SK-N-SH (cell line): ENCODE measurements at regions not wholly inside any gene's neighbourhood (a gene's known extent, or its start where the extent isn't known, plus 50 kb on each side); places are given as distances from the start of the nearest gene placed in this dataset.

Source experiments
- CTCF ChIA-PET: fragments of 300-600, 350-600 bp; formaldehyde crosslinking; extraction: SDS; loops from one replicate; lab custom pipeline; 2021; lab: Yijun Ruan, JAX
- POLR2A ChIA-PET: fragments of 350-600 bp; sonication (Branson Sonifier 250); formaldehyde crosslinking; extraction: SDS; loops from one replicate; lab custom pipeline; 2020; ENCODE audit warnings: antibody characterized with exemption, inconsistent platforms; lab: Yijun Ruan, JAX
- DNase-seq: peaks from one replicate; pipeline ENCODE4 v3.0.0; 2012
- H2AFZ ChIP-seq: fragments of 200-600 bp; sonication (generic); 2 replicates; pipeline ENCODE4 v1.8.1; 2016; ENCODE audit warnings: antibody characterized with exemption, mild to moderate bottlenecking, low read depth
- H3F3A ChIP-seq: fragments of 200-600 bp; sonication (generic); replicated peaks from 2 replicates; pipeline ENCODE3; 2016; ENCODE audit warnings: antibody characterized with exemption, mild to moderate bottlenecking; ENCODE audit not compliant: insufficient read depth
- H3K27ac ChIP-seq, 2 experiments: fragments of 200-500 bp in 1 of 2; fragments of 200-600 bp in 1 of 2; sonication (Bioruptor generic) in 1 of 2; sonication (generic), shearing (Covaris generic) in 1 of 2; 2 replicates each; pipeline versions ENCODE4 v1.5.1 to v1.6.1; 2014 to 2016; ENCODE audit warnings: low read depth in 2 of 2, inconsistent platforms in 1 of 2, low read length in 1 of 2, mild to moderate bottlenecking in 1 of 2, mixed read lengths in 1 of 2
- H3K27me3 ChIP-seq: fragments of 200-600 bp; sonication (generic), shearing (Covaris generic); 2 replicates; pipeline ENCODE4 v1.6.1; 2016; ENCODE audit warnings: mixed run types; ENCODE audit not compliant: insufficient read depth
- H3K36me3 ChIP-seq, 2 experiments: fragments of 200-500 bp in 1 of 2; fragments of 200-600 bp in 1 of 2; sonication (Bioruptor generic) in 1 of 2; sonication (generic) in 1 of 2; replicated peaks in 1 of 2; 2 replicates each; pipeline versions ENCODE3 to v1.5.1; 2014 to 2016; ENCODE audit warnings: low read length in 1 of 2, mild to moderate bottlenecking in 1 of 2; ENCODE audit not compliant: insufficient read depth in 2 of 2, control insufficient read depth in 1 of 2
- H3K4me1 ChIP-seq, 2 experiments: fragments of 200-500 bp in 1 of 2; fragments of 200-600 bp in 1 of 2; sonication (Bioruptor generic) in 1 of 2; sonication (generic), shearing (Covaris generic) in 1 of 2; 2 replicates each; pipeline versions ENCODE4 v1.5.1 to v1.6.1; 2014 to 2016; ENCODE audit warnings: low read depth in 1 of 2, low read length in 1 of 2, mixed run types in 1 of 2; ENCODE audit not compliant: insufficient read depth in 2 of 2, control insufficient read depth in 1 of 2
- H3K4me2 ChIP-seq: fragments of 200-600 bp; sonication (generic), shearing (Covaris generic); 2 replicates; pipeline ENCODE4 v1.6.1; 2017; ENCODE audit warnings: mixed run types
- H3K4me3 ChIP-seq, 2 experiments: fragments of 200-500 bp in 1 of 2; fragments of 200-600 bp in 1 of 2; sonication (Bioruptor generic) in 1 of 2; sonication (generic), shearing (Covaris generic) in 1 of 2; 2 replicates each; pipeline versions ENCODE4 v1.5.1 to v1.8.1; 2014 to 2016; ENCODE audit warnings: low read depth in 2 of 2, inconsistent platforms in 1 of 2, low read length in 1 of 2, mild to moderate bottlenecking in 1 of 2, mixed read lengths in 1 of 2, moderate library complexity in 1 of 2
- H3K79me2 ChIP-seq: fragments of 200-600 bp; sonication (generic); 2 replicates; pipeline ENCODE4 v1.8.1; 2017; ENCODE audit warnings: mild to moderate bottlenecking; ENCODE audit not compliant: insufficient read depth
- H3K9ac ChIP-seq: fragments of 200-600 bp; sonication (generic); 2 replicates; pipeline ENCODE4 v1.6.1; 2017; ENCODE audit warnings: mixed run types
- H3K9me2 ChIP-seq: fragments of 200-600 bp; sonication (generic); 2 replicates; pipeline ENCODE4 v1.6.1; 2017; ENCODE audit warnings: mixed run types
- H3K9me3 ChIP-seq: fragments of 200-600 bp; sonication (generic); 2 replicates; pipeline ENCODE4 v1.6.1; 2017; ENCODE audit warnings: mixed run types, mild to moderate bottlenecking, moderate library complexity
- H4K20me1 ChIP-seq: fragments of 200-600 bp; sonication (generic); 2 replicates; pipeline ENCODE4 v1.6.1; 2017; ENCODE audit warnings: mild to moderate bottlenecking, mixed run types; ENCODE audit not compliant: insufficient read depth
- CHD2 ChIP-seq: fragments of 150-350 bp; IDR thresholded peaks from 2 replicates; pipeline ENCODE4 v1.6.1; 2018; ENCODE audit warnings: low read length; ENCODE audit not compliant: partially characterized antibody
- ELF1 ChIP-seq: IDR thresholded peaks from 2 replicates; pipeline ENCODE4 v1.4.0; 2012
- FOSL2 ChIP-seq: IDR thresholded peaks from 2 replicates; pipeline ENCODE4 v1.4.0; 2012; ENCODE audit warnings: low read depth, mild to moderate bottlenecking, moderate library complexity, borderline replicate concordance
- FOXJ3 ChIP-seq: sonication (generic); formaldehyde crosslinking; IDR thresholded peaks from 2 replicates; pipeline ENCODE4 v1.5.1; 2020; ENCODE audit warnings: mild to moderate bottlenecking, missing genetic modification reagents
- FOXM1 ChIP-seq: IDR thresholded peaks from 2 replicates; pipeline ENCODE4 v1.4.0; 2012; ENCODE audit warnings: low read depth, mild to moderate bottlenecking
- JUND ChIP-seq: IDR thresholded peaks from 2 replicates; pipeline ENCODE4 v1.4.0; 2012
- MEF2A ChIP-seq: IDR thresholded peaks from 2 replicates; pipeline ENCODE4 v1.4.0; 2012; ENCODE audit warnings: low read depth, borderline replicate concordance
- MXI1 ChIP-seq: IDR thresholded peaks from 2 replicates; pipeline ENCODE4 v1.6.1; 2012; ENCODE audit warnings: mild to moderate bottlenecking, low read depth, low read length, improper control_type of control experiment
- NFIC ChIP-seq: IDR thresholded peaks from 2 replicates; pipeline ENCODE4 v1.4.0; 2012; ENCODE audit warnings: borderline replicate concordance
- NRF1 ChIP-seq: IDR thresholded peaks from 2 replicates; pipeline ENCODE4 v1.6.1; 2012; ENCODE audit warnings: low read depth, mild to moderate bottlenecking, low read length
- POLR2AphosphoS5 ChIP-seq: IDR thresholded peaks from 2 replicates; pipeline ENCODE4 v1.6.1; 2012; ENCODE audit warnings: low read depth, low read length
- RCOR1 ChIP-seq: fragments of 150-350 bp; IDR thresholded peaks from 2 replicates; pipeline ENCODE4 v1.6.1; 2017; ENCODE audit warnings: antibody characterized with exemption, low read length
- RFX5 ChIP-seq: IDR thresholded peaks from 2 replicates; pipeline ENCODE4 v1.6.1; 2012; ENCODE audit warnings: mild to moderate bottlenecking, improper control_type of control experiment, low read length
- RXRA ChIP-seq: IDR thresholded peaks from 2 replicates; pipeline ENCODE4 v1.4.0; 2012; ENCODE audit warnings: low read depth, mild to moderate bottlenecking, borderline replicate concordance
- SIN3A ChIP-seq: IDR thresholded peaks from 2 replicates; pipeline ENCODE4 v1.6.1; 2012; ENCODE audit warnings: low read depth, mild to moderate bottlenecking, low read length, moderate library complexity, borderline replicate concordance
- TAF1 ChIP-seq: IDR thresholded peaks from 2 replicates; pipeline ENCODE4 v1.6.1; 2012; ENCODE audit warnings: low read depth, mild to moderate bottlenecking, low read length, moderate library complexity, borderline replicate concordance
- TCF12 ChIP-seq: IDR thresholded peaks from 2 replicates; pipeline ENCODE4 v1.4.0; 2012
- TEAD4 ChIP-seq: IDR thresholded peaks from 2 replicates; pipeline ENCODE4 v1.4.0; 2012; ENCODE audit warnings: mild to moderate bottlenecking, borderline replicate concordance; ENCODE audit not compliant: insufficient read depth
- YY1 ChIP-seq: IDR thresholded peaks from 2 replicates; pipeline ENCODE4 v1.4.0; 2012; ENCODE audit warnings: low read depth, mild to moderate bottlenecking
- WGBS: methylation state at CpG from one replicate; pipeline ENCODE4 v1.1.6; 2017; ENCODE audit warnings: low lambda C conversion rate; 5-methylcytosine and 5-hydroxymethylcytosine counted together
- TF ChIP-seq, protein P1 (sequence below): IDR thresholded peaks from 2 replicates; pipeline ENCODE4 v1.4.0; 2012; ENCODE audit warnings: low read depth
- TF ChIP-seq, protein P2 (sequence below): fragments of 150-350 bp; IDR thresholded peaks from 2 replicates; pipeline ENCODE4 v1.6.1; 2016; ENCODE audit warnings: mild to moderate bottlenecking, low read depth, low read length
- TF ChIP-seq, protein P3 (sequence below): IDR thresholded peaks from 2 replicates; pipeline ENCODE4 v1.6.1; 2012; ENCODE audit warnings: mild to moderate bottlenecking, low read depth, low read length, moderate library complexity
- TF ChIP-seq, protein P4 (sequence below): fragments of 150-350 bp; IDR thresholded peaks from 2 replicates; pipeline ENCODE4 v1.6.1; 2017; ENCODE audit warnings: antibody characterized with exemption, low read length, low read depth, borderline replicate concordance

DNA sequence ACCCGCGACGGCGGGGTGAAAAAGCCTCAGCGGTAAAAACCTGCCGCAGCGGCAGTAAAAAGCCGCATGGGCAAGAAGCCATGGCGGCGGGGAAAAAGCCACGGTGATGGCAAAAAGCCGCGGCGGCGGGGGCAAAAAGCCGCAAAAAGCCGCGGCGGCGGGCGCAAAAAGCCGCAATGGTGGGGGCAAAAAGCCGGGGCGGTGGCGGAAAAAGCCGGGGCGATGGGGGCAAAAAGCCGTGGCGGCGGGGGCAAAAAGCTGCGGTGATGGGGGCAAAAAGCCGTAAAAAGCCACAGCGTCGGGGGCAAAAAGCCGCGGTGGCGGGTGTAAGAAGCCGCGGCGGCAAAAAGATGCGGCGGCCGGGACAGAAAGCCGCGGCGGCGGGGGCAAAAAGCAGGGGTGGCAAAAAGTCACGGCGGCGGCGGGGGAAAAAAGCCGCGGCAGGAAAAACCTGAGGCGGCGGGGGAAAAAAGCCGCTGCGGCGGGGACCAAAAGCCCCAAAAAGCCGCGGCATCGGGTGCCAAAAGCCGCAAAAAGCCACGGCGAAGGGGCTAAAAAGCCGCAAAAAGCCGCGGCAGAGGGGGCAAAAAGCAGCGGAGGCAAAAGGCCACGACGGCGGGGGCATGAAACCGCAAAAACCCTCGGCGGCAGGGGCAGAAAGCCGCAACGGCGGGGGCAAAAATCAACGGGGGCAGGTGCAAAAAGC lies 488.5 kb downstream of the ZNF33B start:
- no peak overlapping the region for H3K4me2 ChIP-seq

DNA sequence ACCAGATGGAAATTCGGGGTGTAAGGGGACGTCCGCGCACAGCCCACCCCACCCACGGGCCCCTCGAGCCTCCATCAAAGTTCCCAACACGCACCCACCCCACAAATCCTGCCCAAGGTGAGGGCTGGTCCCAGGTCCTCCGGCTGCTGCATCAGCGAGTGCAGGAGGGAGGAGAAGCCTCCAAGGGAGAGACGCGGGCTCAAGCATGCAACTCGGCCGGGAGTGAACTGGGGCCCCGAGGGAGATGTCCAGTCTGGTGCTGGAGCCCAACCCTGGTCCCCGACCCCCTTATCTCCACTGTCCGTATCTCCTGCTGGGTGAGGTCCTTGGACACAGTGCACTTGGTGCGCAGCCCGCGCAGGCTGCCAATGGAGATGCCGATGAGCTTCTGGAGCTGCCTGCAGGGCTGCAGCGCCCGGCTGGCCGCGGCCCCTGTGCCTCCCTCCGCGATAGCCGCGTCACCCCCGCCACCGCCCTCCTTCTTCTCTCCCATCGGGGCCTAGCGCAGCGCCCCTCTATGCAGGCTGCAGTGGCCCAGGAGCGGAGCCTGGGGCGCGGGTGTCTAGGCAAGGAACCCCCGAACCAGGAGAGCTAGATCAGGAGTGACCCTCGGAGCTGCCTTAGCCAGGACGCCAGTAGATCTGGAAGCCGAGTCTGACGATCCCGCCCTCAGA lies 489.2 kb downstream of the ZNF33B start:
- Histone ChIP-seq H3K4me1 (no peaks in the 10 kb centered on the region), H3K4me2 (no peak overlapping the region), H3K79me2 (no peaks in the 10 kb centered on the region), H3K9ac (no peak overlapping the region), H3K27me3 (no peaks in the 10 kb centered on the region), H3F3A (no peaks in the 10 kb centered on the region), H3K9me2 (no peaks in the 10 kb centered on the region), H3K36me3 (no peaks in the 10 kb centered on the region), H3K4me3 (no peak overlapping the region; a peak in 1 of 4 replicates), H3K27ac (no peak overlapping the region), H2AFZ (no peak overlapping the region), H4K20me1 (no peaks in the 10 kb centered on the region), H3K9me3 (no peaks in the 10 kb centered on the region)
- POLR2A ChIA-PET = no interaction called here
- CTCF ChIA-PET = no interaction called here
- DNase-seq = peak; percentile 4
- 46% methylated on average over 31 of the region's 42 CpGs for WGBS
- TF ChIP-seq NRF1 = no peak
- no peak for TF ChIP-seq FOSL2
- TF ChIP-seq FOXJ3 = no peak
- TF ChIP-seq TEAD4 = no peak
- TF ChIP-seq, protein P1, sequence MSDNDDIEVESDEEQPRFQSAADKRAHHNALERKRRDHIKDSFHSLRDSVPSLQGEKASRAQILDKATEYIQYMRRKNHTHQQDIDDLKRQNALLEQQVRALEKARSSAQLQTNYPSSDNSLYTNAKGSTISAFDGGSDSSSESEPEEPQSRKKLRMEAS = no peak
- TF ChIP-seq, protein P2, sequence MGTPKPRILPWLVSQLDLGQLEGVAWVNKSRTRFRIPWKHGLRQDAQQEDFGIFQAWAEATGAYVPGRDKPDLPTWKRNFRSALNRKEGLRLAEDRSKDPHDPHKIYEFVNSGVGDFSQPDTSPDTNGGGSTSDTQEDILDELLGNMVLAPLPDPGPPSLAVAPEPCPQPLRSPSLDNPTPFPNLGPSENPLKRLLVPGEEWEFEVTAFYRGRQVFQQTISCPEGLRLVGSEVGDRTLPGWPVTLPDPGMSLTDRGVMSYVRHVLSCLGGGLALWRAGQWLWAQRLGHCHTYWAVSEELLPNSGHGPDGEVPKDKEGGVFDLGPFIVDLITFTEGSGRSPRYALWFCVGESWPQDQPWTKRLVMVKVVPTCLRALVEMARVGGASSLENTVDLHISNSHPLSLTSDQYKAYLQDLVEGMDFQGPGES = no peak
- TF ChIP-seq, protein P3, sequence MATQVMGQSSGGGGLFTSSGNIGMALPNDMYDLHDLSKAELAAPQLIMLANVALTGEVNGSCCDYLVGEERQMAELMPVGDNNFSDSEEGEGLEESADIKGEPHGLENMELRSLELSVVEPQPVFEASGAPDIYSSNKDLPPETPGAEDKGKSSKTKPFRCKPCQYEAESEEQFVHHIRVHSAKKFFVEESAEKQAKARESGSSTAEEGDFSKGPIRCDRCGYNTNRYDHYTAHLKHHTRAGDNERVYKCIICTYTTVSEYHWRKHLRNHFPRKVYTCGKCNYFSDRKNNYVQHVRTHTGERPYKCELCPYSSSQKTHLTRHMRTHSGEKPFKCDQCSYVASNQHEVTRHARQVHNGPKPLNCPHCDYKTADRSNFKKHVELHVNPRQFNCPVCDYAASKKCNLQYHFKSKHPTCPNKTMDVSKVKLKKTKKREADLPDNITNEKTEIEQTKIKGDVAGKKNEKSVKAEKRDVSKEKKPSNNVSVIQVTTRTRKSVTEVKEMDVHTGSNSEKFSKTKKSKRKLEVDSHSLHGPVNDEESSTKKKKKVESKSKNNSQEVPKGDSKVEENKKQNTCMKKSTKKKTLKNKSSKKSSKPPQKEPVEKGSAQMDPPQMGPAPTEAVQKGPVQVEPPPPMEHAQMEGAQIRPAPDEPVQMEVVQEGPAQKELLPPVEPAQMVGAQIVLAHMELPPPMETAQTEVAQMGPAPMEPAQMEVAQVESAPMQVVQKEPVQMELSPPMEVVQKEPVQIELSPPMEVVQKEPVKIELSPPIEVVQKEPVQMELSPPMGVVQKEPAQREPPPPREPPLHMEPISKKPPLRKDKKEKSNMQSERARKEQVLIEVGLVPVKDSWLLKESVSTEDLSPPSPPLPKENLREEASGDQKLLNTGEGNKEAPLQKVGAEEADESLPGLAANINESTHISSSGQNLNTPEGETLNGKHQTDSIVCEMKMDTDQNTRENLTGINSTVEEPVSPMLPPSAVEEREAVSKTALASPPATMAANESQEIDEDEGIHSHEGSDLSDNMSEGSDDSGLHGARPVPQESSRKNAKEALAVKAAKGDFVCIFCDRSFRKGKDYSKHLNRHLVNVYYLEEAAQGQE = no peak
- TF ChIP-seq YY1 = no peak
- TF ChIP-seq RCOR1 = no peak
- TF ChIP-seq MXI1 = no peak
- TF ChIP-seq, protein P4, sequence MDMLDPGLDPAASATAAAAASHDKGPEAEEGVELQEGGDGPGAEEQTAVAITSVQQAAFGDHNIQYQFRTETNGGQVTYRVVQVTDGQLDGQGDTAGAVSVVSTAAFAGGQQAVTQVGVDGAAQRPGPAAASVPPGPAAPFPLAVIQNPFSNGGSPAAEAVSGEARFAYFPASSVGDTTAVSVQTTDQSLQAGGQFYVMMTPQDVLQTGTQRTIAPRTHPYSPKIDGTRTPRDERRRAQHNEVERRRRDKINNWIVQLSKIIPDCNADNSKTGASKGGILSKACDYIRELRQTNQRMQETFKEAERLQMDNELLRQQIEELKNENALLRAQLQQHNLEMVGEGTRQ = no peak
- TF ChIP-seq NFIC = no peak
- no peak for TF ChIP-seq TCF12
- no peak for TF ChIP-seq TAF1
- no peak for TF ChIP-seq RXRA
- no peak for TF ChIP-seq SIN3A

More for the DNA sequence above, 488.5 kb downstream of the ZNF33B start:
- CTCF ChIA-PET = no interaction called here
- Histone ChIP-seq H3K9me3 (no peaks in the 10 kb centered on the region), H3K79me2 (no peaks in the 10 kb centered on the region), H3K9ac (no peak overlapping the region), H3K4me3 (no peak overlapping the region), H3K4me1 (no peaks in the 10 kb centered on the region), H3F3A (no peaks in the 10 kb centered on the region), H3K9me2 (no peaks in the 10 kb centered on the region), H3K36me3 (no peaks in the 10 kb centered on the region), H2AFZ (no peak overlapping the region), H4K20me1 (no peaks in the 10 kb centered on the region), H3K27me3 (no peaks in the 10 kb centered on the region), H3K27ac (no peak overlapping the region)
- peak; percentile 5 for DNase-seq
- 78% methylated on average over 78 of the region's 78 CpGs for WGBS
- TF ChIP-seq MEF2A (no peak), RCOR1 (no peak), TEAD4 (no peak), CHD2 (no peak), FOXM1 (no peak), RXRA (no peak), ELF1 (no peak), NFIC (no peak), YY1 (no peak), NRF1 (no peak), RFX5 (no peak), SIN3A (no peak), POLR2AphosphoS5 (no peak), JUND (no peak)
- POLR2A ChIA-PET = no interaction called here
